ENCODE measurements at regions not wholly inside any gene's neighbourhood (a gene's known extent, or its start where the extent isn't known, plus 50 kb on each side); places are given as distances from the start of the nearest gene placed in this dataset.

DNA sequence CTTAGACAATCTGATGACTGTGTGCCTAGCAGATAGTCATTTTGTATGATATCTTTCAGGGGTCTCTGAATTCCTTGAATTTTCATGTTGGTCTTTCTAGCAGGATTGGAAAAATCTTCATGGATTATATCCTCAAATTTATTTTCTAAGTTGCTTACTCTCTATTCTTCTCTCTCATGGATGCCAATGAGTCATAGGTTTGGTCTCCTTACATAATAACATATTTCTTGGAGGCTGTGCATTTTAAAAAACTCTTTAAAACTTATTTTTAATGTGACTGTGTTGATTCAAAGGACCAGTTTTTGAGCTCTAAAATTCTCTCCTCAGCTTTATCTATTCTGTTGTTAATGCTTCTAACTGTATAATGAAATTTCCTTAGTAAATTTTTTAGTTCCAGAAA, 198.7 kb downstream of the AASDHPPT start:
- no peak for TF ChIP-seq POLR2A (IDR thresholded peaks at IDR 0.05; ENCODE audit: low read depth, low read length)
- TF ChIP-seq EZH2 (IDR thresholded peaks at IDR 0.05; ENCODE audit: borderline replicate concordance, low read depth, low read length, severe bottlenecking), result no peak
- TF ChIP-seq, protein P1, sequence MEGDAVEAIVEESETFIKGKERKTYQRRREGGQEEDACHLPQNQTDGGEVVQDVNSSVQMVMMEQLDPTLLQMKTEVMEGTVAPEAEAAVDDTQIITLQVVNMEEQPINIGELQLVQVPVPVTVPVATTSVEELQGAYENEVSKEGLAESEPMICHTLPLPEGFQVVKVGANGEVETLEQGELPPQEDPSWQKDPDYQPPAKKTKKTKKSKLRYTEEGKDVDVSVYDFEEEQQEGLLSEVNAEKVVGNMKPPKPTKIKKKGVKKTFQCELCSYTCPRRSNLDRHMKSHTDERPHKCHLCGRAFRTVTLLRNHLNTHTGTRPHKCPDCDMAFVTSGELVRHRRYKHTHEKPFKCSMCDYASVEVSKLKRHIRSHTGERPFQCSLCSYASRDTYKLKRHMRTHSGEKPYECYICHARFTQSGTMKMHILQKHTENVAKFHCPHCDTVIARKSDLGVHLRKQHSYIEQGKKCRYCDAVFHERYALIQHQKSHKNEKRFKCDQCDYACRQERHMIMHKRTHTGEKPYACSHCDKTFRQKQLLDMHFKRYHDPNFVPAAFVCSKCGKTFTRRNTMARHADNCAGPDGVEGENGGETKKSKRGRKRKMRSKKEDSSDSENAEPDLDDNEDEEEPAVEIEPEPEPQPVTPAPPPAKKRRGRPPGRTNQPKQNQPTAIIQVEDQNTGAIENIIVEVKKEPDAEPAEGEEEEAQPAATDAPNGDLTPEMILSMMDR (IDR thresholded peaks at IDR 0.05; ENCODE audit: extremely low read depth in 1 of 2, insufficient read depth in 1 of 2, low read depth in 1 of 2, low read length in 2 of 2), result no peak
- TF ChIP-seq POLR2AphosphoS5 (IDR thresholded peaks at IDR 0.05; ENCODE audit: insufficient read depth, low read depth, low read length), result no peak

Measured in endothelial cell of umbilical vein (primary cell).